ENCODE measurements at regions not wholly inside any gene's neighbourhood (a gene's known extent, or its start where the extent isn't known, plus 50 kb on each side); places are given as distances from the start of the nearest gene placed in this dataset.

DNA sequence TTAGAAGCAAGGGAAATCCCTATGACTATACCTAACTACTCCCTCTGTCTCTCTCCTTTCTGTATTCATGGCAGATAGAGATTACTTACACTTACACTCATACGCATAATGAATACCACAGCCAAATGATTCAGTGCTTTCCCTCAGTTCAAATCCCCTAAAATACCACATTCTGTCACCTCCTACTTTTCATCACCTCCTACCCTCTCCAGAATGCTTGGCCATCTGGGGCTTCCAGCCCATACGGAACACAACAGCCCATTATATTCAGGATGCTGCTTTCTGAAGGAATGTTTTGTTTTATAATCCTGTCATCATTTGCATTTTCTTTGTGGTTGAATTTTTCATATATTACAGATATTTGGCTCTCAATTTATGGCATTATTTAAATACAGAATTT lies 361.6 kb downstream of the GRIA2 start:
- TF ChIP-seq, protein P1, sequence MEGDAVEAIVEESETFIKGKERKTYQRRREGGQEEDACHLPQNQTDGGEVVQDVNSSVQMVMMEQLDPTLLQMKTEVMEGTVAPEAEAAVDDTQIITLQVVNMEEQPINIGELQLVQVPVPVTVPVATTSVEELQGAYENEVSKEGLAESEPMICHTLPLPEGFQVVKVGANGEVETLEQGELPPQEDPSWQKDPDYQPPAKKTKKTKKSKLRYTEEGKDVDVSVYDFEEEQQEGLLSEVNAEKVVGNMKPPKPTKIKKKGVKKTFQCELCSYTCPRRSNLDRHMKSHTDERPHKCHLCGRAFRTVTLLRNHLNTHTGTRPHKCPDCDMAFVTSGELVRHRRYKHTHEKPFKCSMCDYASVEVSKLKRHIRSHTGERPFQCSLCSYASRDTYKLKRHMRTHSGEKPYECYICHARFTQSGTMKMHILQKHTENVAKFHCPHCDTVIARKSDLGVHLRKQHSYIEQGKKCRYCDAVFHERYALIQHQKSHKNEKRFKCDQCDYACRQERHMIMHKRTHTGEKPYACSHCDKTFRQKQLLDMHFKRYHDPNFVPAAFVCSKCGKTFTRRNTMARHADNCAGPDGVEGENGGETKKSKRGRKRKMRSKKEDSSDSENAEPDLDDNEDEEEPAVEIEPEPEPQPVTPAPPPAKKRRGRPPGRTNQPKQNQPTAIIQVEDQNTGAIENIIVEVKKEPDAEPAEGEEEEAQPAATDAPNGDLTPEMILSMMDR (IDR thresholded peaks at IDR 0.05): no peak
- no peak for TF ChIP-seq POLR2A (IDR thresholded peaks at IDR 0.05)

Measured in testis (tissue), 2 donors.